NOMO-1 treated with dmso at 0.1 percent for 144 hours (cell line): ENCODE measurements at regions not wholly inside any gene's neighbourhood (a gene's known extent, or its start where the extent isn't known, plus 50 kb on each side); places are given as distances from the start of the nearest gene placed in this dataset.
"Not testable (repeated sequence)": the region's sequence is repeated elsewhere in the genome, so short reads cannot be mapped to it uniquely, and the experiment has no call there.

ENCODE experiments used
- DNase-seq: peaks from one replicate; lab custom pipeline; 2025; ENCODE audit not compliant: unreplicated experiment; lab: John Stamatoyannopoulos, UW

- no peak for DNase-seq
These were observed 177.2 kb upstream of the NETO1 start for GRCh38 chr18:73045037-73045436.

- no peak for DNase-seq
These were observed 175.8 kb upstream of the NETO1 start for GRCh38 chr18:73043611-73044010.

- DNase-seq: no peak
These were observed 175.4 kb upstream of the NETO1 start for GRCh38 chr18:73043211-73043610.

DNA sequence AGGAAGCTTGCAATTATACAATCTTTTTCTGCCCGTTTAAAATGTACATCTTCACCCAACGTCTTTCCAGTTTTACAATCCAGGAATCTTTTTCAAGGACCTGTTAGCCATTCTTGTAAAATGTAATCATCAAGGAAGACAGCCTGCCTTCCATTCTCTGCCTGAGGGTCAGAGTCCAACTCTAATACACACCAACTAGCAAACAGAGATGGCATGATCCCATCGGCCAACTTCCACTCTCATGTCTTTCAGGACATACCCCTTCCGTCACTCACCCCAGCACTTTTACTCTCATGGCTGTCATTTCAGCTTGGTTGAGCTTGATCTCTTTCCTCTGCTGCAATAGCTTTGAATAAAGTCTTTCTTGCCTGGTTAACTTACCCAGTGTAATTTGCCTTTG lies 172.5 kb upstream of the NETO1 start:
- no peak for DNase-seq

GRCh38 chr18:73038336-73038735 lies 170.5 kb upstream of the NETO1 start:
- DNase-seq: no peak

DNA sequence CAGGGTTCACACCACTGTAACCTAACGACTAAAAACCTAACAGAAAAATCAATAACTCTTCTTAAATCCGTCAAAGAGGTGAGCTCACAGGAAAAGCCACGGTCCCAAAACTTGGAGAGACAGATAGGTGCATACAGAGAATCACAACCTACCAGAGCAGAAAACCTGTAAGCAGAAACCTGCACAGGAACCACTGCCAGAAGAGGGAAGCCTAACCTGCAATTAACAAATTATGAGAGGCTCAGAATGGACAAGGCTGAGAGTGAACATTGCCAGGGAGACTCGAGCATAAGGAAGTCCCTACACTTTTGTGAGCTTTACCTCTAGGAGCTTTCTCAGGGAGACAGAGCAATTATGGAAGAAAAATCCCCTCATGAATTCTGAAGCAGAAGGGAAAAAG lies 156.2 kb upstream of the NETO1 start:
- no peak for DNase-seq

GRCh38 chr18:73009691-73010090 lies 141.9 kb upstream of the NETO1 start:
- peak; percentile 3 for DNase-seq

- no peak for DNase-seq
These were observed 140.1 kb upstream of the NETO1 start for GRCh38 chr18:73007915-73008308.

GRCh38 chr18:73007195-73007914 lies 139.6 kb upstream of the NETO1 start:
- DNase-seq: no peak

DNA sequence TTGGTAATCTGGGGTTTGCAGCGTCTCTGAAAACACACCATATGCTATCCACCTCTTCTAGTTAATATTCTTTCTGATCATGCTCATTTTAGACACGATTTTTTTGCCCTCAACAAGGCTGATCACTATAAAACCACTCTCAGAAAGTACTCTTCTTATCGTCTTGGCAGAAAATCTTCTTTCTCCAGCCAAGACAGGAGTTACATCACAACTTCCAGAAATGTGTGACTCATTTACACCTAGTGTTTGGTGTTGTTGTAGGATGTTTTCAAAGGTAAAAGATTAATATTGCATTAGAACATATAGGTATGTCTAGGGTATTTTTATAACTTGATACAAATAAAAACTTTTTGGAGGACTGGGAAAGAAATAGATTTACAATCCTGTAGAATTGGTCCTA lies 138.5 kb upstream of the NETO1 start:
- DNase-seq: no peak

DNA sequence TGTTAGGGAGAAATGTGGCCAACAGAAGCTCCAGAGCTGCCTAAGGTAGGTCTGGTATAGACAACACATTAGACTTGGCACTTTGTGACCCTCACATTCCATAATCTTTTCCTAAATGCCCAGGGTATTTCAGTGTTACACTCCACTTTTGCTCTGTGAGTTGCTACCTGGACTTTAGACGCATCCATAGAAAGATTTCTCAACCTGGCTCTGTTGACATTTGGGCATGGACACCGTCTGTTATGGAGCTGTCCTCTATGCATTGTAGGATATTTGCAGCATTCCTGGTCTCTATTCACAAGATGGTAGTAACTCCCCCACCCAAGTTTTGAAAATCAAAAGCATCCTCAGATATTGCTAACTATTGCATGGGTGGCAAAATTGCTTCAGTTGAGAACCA lies 136.5 kb upstream of the NETO1 start:
- no peak for DNase-seq

GRCh38 chr18:72999971-73000607 lies 132.3 kb upstream of the NETO1 start:
- no peak for DNase-seq

- no peak for DNase-seq
These were observed 127.8 kb upstream of the NETO1 start for GRCh38 chr18:72995558-72995957.

- no peak for DNase-seq
These were observed 125.5 kb upstream of the NETO1 start for GRCh38 chr18:72993250-72993649.

GRCh38 chr18:72991379-72991778 lies 123.6 kb upstream of the NETO1 start:
- no peak for DNase-seq

GRCh38 chr18:72987570-72987969 lies 119.8 kb upstream of the NETO1 start:
- DNase-seq: not testable (repeated sequence)

DNA sequence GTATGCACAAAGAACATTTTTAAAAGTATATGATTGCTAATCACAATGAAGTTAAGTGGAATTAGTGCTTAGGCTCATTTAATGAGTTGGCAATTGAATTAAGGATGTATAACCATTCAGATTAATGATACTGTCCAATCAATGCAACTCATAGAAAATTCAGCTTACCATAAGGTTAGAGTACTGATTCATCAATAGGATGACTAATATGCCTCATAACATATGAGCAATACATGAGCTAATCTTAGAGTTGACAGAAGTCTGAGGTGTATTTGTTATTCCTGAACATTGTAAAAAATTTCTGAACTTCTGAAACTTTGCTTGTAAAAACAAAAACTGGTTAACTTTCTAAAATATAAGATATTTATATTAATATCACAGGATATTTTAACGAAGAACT lies 118.3 kb upstream of the NETO1 start:
- DNase-seq: no peak

GRCh38 chr18:72985686-72986085 lies 117.9 kb upstream of the NETO1 start:
- DNase-seq: no peak

DNA sequence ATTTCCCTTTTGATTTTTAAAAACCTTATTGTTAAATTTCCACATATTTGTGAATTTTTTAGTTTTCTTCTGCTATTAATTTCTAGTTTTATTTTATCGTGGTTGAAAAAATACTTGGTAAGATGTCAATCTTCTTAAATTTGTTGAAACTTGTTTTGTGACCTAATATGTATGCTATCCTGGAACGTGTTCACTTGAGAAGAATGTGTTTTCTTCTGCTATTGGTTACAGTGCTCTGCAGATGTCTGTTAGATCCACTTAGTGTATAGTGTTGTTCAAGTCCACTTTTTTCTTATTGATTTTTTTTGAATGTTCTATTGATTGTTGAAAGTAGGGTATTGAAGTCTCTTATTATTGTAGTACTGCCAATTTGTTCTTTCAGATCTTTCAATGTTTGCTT lies 116.5 kb upstream of the NETO1 start:
- no peak for DNase-seq

DNA sequence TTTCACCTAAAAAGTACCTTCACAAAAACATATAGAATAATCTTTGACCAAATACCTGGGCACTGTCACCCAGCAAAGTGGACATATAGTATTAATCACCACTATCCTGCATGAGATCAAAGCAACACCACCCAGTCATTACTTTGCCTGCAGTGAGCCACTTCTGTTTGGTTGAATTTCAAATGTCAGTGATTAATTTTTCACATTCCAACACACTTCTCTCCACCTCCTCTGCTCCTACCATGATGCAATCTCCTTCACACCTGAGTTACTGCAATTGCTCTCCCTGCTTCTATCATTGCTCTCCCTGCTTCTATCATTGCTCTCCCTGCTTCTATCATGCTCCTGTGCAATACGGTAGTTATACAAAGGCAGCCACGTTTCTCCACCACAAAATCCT lies 106.1 kb upstream of the NETO1 start:
- no peak for DNase-seq

DNA sequence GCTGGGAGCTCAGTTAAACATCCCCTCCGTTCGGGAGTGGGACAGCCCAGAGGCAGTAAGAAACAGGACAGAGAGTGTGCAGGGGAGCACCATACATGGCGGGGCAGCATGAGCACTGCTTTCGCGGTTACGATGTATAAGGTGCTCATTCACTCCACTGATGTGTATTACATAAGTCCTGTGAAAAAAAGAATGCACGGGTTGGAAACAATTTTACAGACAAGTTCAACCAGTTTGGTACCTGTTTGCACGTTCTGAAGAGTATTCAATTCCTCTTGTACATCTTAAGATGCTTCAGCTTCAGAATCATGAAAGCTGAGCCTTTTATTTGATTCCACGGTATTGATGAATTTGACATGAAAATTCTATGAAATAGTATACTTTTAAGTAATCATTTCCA lies 97.8 kb upstream of the NETO1 start:
- DNase-seq: no peak

- DNase-seq: not testable (repeated sequence)
These were observed 90.4 kb upstream of the NETO1 start for GRCh38 chr18:72958195-72958594.

GRCh38 chr18:72948439-72948838 lies 80.7 kb upstream of the NETO1 start:
- DNase-seq: no peak
